ENCODE measurements at regions not wholly inside any gene's neighbourhood (a gene's known extent, or its start where the extent isn't known, plus 50 kb on each side); places are given as distances from the start of the nearest gene placed in this dataset.

DNA sequence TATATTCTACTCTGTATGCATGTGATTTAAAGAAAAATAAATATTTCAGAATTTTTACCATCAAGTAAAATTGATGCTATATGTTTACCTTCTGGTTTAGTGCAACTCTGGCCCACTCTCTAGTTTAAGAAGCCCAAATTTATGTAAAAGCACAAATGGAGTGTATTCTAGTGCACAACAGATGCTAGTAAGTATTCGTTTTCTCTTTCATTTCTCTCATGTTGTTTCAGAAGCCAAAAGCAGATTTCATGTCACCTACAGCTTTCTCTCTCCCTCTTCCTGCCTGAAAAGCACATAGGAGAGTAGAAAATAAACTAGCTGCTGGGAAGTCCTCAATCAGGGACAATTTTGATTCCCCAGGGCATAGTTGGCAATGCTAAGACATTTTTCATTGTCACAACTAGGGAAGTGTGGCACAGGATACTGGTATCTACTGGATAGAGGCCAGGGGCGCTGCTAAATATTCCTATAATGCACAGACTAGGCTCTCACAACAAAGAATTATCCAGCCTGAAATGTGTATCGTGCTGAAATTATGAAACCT is 147.4 kb upstream of the ARHGEF26 start:
- TF ChIP-seq POLR2A (IDR thresholded peaks at IDR 0.05; ENCODE audit: low read length), result no peak
- no peak for TF ChIP-seq GATA1 (IDR thresholded peaks at IDR 0.05; ENCODE audit: low read depth, low read length)
